HUES6 (cell line): ENCODE measurements at regions not wholly inside any gene's neighbourhood (a gene's known extent, or its start where the extent isn't known, plus 50 kb on each side); places are given as distances from the start of the nearest gene placed in this dataset.

Experiments used
- H3K27ac ChIP-seq: 2 replicates; pipeline ENCODE4 v1.7.0; 2013; ENCODE audit warnings: low read depth, mild to moderate bottlenecking, low read length, inconsistent platforms
- H3K27me3 ChIP-seq: 2 replicates; pipeline ENCODE4 v1.6.1; 2013; ENCODE audit warnings: low read length; ENCODE audit not compliant: control insufficient read depth, insufficient read depth
- H3K36me3 ChIP-seq: 2 replicates; pipeline ENCODE4 v1.6.1; 2013; ENCODE audit warnings: low read length; ENCODE audit not compliant: control insufficient read depth, insufficient read depth
- H3K4me1 ChIP-seq: 2 replicates; pipeline ENCODE4 v1.6.1; 2013; ENCODE audit warnings: low read length; ENCODE audit not compliant: control insufficient read depth, insufficient read depth
- H3K4me3 ChIP-seq: 2 replicates; pipeline ENCODE4 v1.5.1; 2013; ENCODE audit warnings: low read depth, low read length
- H3K9ac ChIP-seq: one replicate; pipeline ENCODE4 v1.6.1; 2013; ENCODE audit warnings: mild to moderate bottlenecking, low read length
- H3K9me3 ChIP-seq: 2 replicates; pipeline ENCODE4 v1.6.1; 2013; ENCODE audit warnings: low read depth, low read length; ENCODE audit not compliant: control insufficient read depth, insufficient read depth

- Histone ChIP-seq H3K9me3 (no peaks in the 10 kb centered on the region), H3K4me3 (no peak overlapping the region)
Measured at GRCh38 chr5:175377816-175378215, 66.2 kb downstream of the DRD1 start.

GRCh38 chr5:175374166-175374875, 69.7 kb downstream of the DRD1 start:
- Histone ChIP-seq H3K36me3 (no peaks in the 10 kb centered on the region), H3K4me1 (no peaks in the 10 kb centered on the region), H3K27ac (no peak overlapping the region), H3K9ac (no peak overlapping the region), H3K9me3 (no peaks in the 10 kb centered on the region), H3K4me3 (no peak overlapping the region), H3K27me3 (no peaks in the 10 kb centered on the region)

More at GRCh38 chr5:175377816-175378215, 66.2 kb downstream of the DRD1 start:
- Histone ChIP-seq H3K36me3 (no peaks in the 10 kb centered on the region), H3K9ac (no peak overlapping the region), H3K27ac (no peak overlapping the region), H3K27me3 (no peaks in the 10 kb centered on the region), H3K4me1 (no peaks in the 10 kb centered on the region)

- Histone ChIP-seq H3K36me3 (no peaks in the 10 kb centered on the region), H3K4me1 (no peaks in the 10 kb centered on the region; the same call in 1 of the 2 replicates), H3K27ac (no peak overlapping the region), H3K9ac (no peak overlapping the region), H3K4me3 (no peak overlapping the region), H3K27me3 (0 out of 2 replicates have a peak, but pooled peaks cover 3% of the 10 kb centered on the region), H3K9me3 (no peaks in the 10 kb centered on the region)
Measured at GRCh38 chr5:175365866-175366265, 78.1 kb downstream of the DRD1 start.

GRCh38 chr5:175363300-175363699, 80.7 kb downstream of the DRD1 start:
- Histone ChIP-seq H3K9me3 (no peaks in the 10 kb centered on the region), H3K4me1 (no peaks in the 10 kb centered on the region; the same call in 1 of the 2 replicates), H3K9ac (no peak overlapping the region), H3K36me3 (no peaks in the 10 kb centered on the region), H3K4me3 (no peak overlapping the region), H3K27ac (no peak overlapping the region), H3K27me3 (0 out of 2 replicates have a peak, but pooled peaks cover 3% of the 10 kb centered on the region)

- Histone ChIP-seq H3K27me3 (0 out of 2 replicates have a peak, but pooled peaks cover 3% of the 10 kb centered on the region), H3K4me3 (no peak overlapping the region), H3K9ac (no peak overlapping the region), H3K36me3 (no peaks in the 10 kb centered on the region), H3K9me3 (no peaks in the 10 kb centered on the region), H3K27ac (no peak overlapping the region), H3K4me1 (peaks cover 2% of the 10 kb centered on the region; the same call in 1 of the 2 replicates)
Measured at GRCh38 chr5:175357995-175358394, 86.0 kb downstream of the DRD1 start.

GRCh38 chr5:175356428-175356827, 87.6 kb downstream of the DRD1 start:
- H3K9me3 ChIP-seq, result no peaks in the 10 kb centered on the region
- H3K36me3 ChIP-seq, result no peaks in the 10 kb centered on the region
- peaks cover 14% of the 10 kb centered on the region; the same call in 1 of the 2 replicates for H3K4me1 ChIP-seq
- no peak overlapping the region for H3K9ac ChIP-seq
- 0 out of 2 replicates have a peak, but pooled peaks cover 2% of the 10 kb centered on the region for H3K27me3 ChIP-seq
- H3K27ac ChIP-seq, result no peak overlapping the region
- no peak overlapping the region for H3K4me3 ChIP-seq

GRCh38 chr5:175354964-175355363, 89.0 kb downstream of the DRD1 start:
- no peaks in the 10 kb centered on the region for H3K9me3 ChIP-seq
- H3K36me3 ChIP-seq, result no peaks in the 10 kb centered on the region
- no peaks in the 10 kb centered on the region for H3K27me3 ChIP-seq
- no peak overlapping the region for H3K27ac ChIP-seq
- H3K4me1 ChIP-seq, result peaks cover 16% of the 10 kb centered on the region; the same call in 1 of the 2 replicates
- H3K4me3 ChIP-seq, result no peak overlapping the region
- no peak overlapping the region for H3K9ac ChIP-seq

GRCh38 chr5:175353926-175354325, 90.1 kb downstream of the DRD1 start:
- Histone ChIP-seq H3K4me3 (no peak overlapping the region), H3K9me3 (no peaks in the 10 kb centered on the region), H3K27me3 (no peaks in the 10 kb centered on the region), H3K4me1 (peaks cover 16% of the 10 kb centered on the region; the same call in 1 of the 2 replicates), H3K27ac (no peak overlapping the region), H3K36me3 (no peaks in the 10 kb centered on the region), H3K9ac (no peak overlapping the region)

GRCh38 chr5:175351897-175352590, 91.9 kb downstream of the DRD1 start:
- Histone ChIP-seq H3K4me1 (peaks cover 25% of the 10 kb centered on the region), H3K36me3 (no peaks in the 10 kb centered on the region), H3K27ac (no peak overlapping the region), H3K27me3 (no peaks in the 10 kb centered on the region), H3K4me3 (no peak overlapping the region), H3K9me3 (no peaks in the 10 kb centered on the region), H3K9ac (no peak overlapping the region)

GRCh38 chr5:175351126-175351525, 92.9 kb downstream of the DRD1 start:
- H3K9me3 ChIP-seq, result no peaks in the 10 kb centered on the region
- no peak overlapping the region for H3K9ac ChIP-seq
- no peak overlapping the region for H3K4me3 ChIP-seq
- peaks cover 28% of the 10 kb centered on the region for H3K4me1 ChIP-seq
- H3K27ac ChIP-seq, result no peak overlapping the region
- H3K36me3 ChIP-seq, result no peaks in the 10 kb centered on the region
- H3K27me3 ChIP-seq, result no peaks in the 10 kb centered on the region

- H3K36me3 ChIP-seq, result no peaks in the 10 kb centered on the region
- H3K27ac ChIP-seq, result no peak overlapping the region
- H3K4me1 ChIP-seq, result peaks cover 25% of the 10 kb centered on the region
- H3K9ac ChIP-seq, result no peak overlapping the region
- H3K9me3 ChIP-seq, result no peaks in the 10 kb centered on the region
- H3K4me3 ChIP-seq, result no peak overlapping the region
- no peaks in the 10 kb centered on the region for H3K27me3 ChIP-seq
Measured at GRCh38 chr5:175347931-175348330, 96.1 kb downstream of the DRD1 start.
